Stomach smooth muscle (tissue), 2 donors: ENCODE measurements at regions not wholly inside any gene's neighbourhood (a gene's known extent, or its start where the extent isn't known, plus 50 kb on each side); places are given as distances from the start of the nearest gene placed in this dataset.

Experiments used
- H3K27ac ChIP-seq: one replicate; pipeline ENCODE4 v1.7.0; 2013; ENCODE audit warnings: mild to moderate bottlenecking, low read length, inconsistent platforms
- H3K27me3 ChIP-seq, 2 donors: one replicate each; pipeline ENCODE4 v1.7.0; 2013; ENCODE audit warnings: low read length in 2 of 2; ENCODE audit not compliant: insufficient read depth in 2 of 2, control insufficient read depth in 1 of 2
- H3K36me3 ChIP-seq, 2 donors: one replicate each; pipeline ENCODE4 v1.7.0; 2013; ENCODE audit warnings: low read length in 2 of 2; ENCODE audit not compliant: control insufficient read depth in 2 of 2, insufficient read depth in 2 of 2
- H3K4me1 ChIP-seq: one replicate; pipeline ENCODE4 v1.7.0; 2013; ENCODE audit warnings: low read length; ENCODE audit not compliant: control insufficient read depth, insufficient read depth
- H3K4me3 ChIP-seq, 2 donors: one replicate each; pipeline ENCODE4 v1.7.0; 2013; ENCODE audit warnings: low read length in 2 of 2
- H3K9ac ChIP-seq, 2 donors: one replicate each; pipeline ENCODE4 v1.7.0; 2013; ENCODE audit warnings: low read length in 2 of 2, mild to moderate bottlenecking in 1 of 2
- H3K9me3 ChIP-seq, 2 donors: one replicate each; pipeline ENCODE4 v1.7.0; 2013; ENCODE audit warnings: low read length in 2 of 2; ENCODE audit not compliant: control insufficient read depth in 2 of 2
- donor health status: healthy.
- donor health status: Pancreatic carcinoma.

DNA sequence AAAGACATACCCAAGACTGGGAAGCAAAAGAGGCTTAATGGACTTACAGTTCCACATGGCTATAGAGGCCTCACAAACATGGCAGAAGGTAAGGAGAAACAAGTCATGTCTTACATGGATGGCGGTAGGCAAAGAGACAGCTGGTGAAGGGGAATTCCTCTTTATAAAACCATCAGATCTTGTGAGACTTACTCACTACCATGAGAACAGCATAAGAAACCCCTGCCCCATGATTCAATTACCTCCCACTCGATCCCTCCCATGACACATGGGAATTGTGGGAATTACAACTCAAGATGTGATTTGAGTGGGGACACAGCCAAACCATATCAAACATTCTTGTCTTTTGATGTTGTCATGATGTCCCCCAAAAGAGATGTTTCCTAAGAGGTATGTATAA, 103.3 kb downstream of the DUSP10 start:
- Histone ChIP-seq H3K4me3 (no peak overlapping the region), H3K4me1 (peaks cover 4% of the 10 kb centered on the region), H3K27me3 (no peaks in the 10 kb centered on the region), H3K27ac (no peak overlapping the region), H3K9ac (no peak overlapping the region), H3K9me3 (no peaks in the 10 kb centered on the region), H3K36me3 (no peaks in the 10 kb centered on the region)

DNA sequence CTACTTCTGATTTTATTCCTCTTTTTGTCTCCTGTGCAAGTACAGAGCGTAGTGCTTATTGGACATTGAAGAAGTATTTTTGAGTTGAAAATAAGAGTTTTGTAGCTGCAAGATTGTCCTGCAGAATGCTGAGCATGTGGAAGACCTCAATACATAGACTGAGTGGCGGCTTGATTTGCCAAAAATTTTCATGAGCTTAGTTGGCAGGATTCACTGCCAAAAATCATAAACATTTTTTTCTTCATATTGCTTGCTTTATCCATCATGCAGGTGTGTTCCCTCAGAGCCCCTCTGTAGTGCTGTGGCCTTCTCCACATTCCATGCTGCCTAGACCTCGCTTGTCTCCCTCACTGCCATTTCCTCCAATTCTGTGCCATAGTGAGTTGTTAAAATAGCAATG, 100.1 kb downstream of the DUSP10 start:
- H3K27me3 ChIP-seq = no peaks in the 10 kb centered on the region
- no peak overlapping the region for H3K4me3 ChIP-seq
- H3K9ac ChIP-seq = no peak overlapping the region
- H3K27ac ChIP-seq = no peak overlapping the region
- peaks cover 4% of the 10 kb centered on the region for H3K4me1 ChIP-seq
- no peaks in the 10 kb centered on the region for H3K9me3 ChIP-seq
- no peaks in the 10 kb centered on the region for H3K36me3 ChIP-seq

DNA sequence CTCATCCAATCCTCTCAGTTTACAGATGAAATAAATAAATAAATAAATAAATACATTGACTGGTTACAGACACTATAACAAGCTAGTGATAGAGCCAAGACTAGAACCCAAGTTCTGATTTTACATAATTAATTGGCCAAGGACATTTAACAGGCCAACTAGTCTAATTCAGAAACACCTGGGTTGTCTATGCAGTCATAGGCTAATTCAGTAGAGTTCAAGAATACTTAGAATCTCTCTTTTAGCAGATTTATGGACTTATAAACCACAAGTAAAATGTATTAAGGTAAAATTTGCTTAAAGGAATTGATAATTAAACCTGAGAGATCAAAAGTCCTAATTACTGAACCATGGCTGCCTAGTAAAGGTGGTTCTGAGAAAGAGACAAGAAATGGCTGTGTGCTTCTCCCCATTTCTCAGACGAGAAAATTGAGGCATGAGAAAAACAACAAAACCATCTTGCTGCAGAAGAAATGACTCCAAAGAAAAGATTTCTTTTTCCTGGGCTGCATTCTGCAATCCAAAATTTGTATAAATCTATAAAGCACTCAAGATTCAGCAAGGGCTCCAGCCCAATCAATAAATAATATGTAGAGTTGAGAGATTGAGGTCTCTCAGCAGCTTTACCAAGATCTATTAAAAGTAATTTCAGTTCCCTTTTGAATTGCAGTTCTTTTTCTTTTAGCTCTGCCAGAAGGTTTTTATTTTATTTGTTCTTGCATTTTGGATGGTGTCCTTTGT, 98.3 kb downstream of the DUSP10 start:
- Histone ChIP-seq H3K4me1 (no peaks in the 10 kb centered on the region), H3K9me3 (no peaks in the 10 kb centered on the region), H3K4me3 (no peak overlapping the region), H3K36me3 (no peaks in the 10 kb centered on the region), H3K9ac (no peak overlapping the region), H3K27ac (no peak overlapping the region), H3K27me3 (no peaks in the 10 kb centered on the region)

DNA sequence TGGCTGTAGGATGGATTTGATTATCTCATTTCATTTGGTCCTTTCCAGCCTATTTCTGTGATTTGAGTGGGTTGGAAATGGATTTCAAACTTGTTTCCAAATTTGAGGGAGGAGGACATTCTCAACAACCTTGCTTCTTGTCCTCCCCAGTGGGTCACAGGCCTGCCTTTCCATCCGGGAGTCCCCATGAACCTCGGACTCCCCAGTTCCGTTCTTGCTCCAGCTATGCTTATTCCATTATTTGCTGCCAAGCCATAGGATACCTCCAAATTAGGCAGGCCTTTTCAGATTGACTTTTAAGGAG, 97.8 kb downstream of the DUSP10 start:
- no peak overlapping the region for H3K27ac ChIP-seq

DNA sequence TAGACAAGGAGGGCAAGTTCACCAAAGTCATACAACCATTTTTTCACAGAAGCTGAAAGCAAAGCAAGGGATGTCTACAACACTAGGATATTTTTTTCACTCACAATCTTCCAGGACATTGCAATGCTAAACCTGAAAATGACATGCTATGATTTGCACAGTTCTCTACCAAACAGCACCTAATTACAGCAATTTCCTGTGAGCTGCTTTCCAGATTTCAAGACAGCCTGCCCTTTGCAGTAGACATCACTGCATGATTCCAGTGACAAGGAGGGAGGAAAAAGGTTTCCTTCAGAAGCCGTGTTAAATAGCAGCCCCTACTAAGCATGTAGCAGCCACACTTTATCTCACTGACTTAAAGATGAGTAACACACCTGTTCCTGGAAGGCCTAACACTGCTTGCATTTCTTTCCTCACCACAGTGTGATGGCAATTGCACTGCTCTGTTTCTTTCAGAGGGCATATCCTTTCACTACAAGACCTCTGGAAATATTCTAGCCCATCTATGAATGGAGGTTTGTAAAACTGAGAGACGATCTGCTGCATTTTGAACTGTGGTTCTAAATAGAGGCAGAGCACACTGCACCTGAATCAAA, 97.1 kb downstream of the DUSP10 start:
- H3K27ac ChIP-seq = no peak overlapping the region
- H3K27me3 ChIP-seq = no peaks in the 10 kb centered on the region

More for the DNA sequence above, 97.8 kb downstream of the DUSP10 start:
- Histone ChIP-seq H3K9me3 (no peaks in the 10 kb centered on the region), H3K4me3 (no peak overlapping the region), H3K27me3 (no peaks in the 10 kb centered on the region), H3K4me1 (no peaks in the 10 kb centered on the region), H3K36me3 (no peaks in the 10 kb centered on the region), H3K9ac (no peak overlapping the region)

DNA sequence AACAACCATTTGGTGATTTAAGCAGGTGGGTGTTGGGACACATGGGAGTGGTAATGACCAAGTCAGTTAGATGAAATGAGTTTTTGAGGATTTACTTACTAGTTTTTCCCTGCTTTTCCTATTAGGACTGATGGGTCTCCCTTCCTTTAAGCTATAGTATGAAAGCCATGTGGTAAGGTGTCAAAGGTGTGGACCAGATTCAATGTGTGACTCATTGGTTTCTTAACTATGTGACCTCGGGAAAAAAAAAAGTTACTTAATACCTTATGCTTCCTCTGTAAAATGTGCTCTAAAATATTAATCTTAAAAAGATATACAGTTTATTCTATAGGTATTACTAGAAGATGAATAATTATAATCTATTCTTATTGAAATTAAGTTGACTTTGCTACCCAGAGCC, 93.7 kb downstream of the DUSP10 start:
- Histone ChIP-seq H3K4me1 (no peaks in the 10 kb centered on the region), H3K9ac (no peak overlapping the region), H3K9me3 (no peaks in the 10 kb centered on the region), H3K27ac (no peak overlapping the region), H3K4me3 (no peak overlapping the region), H3K36me3 (no peaks in the 10 kb centered on the region), H3K27me3 (no peaks in the 10 kb centered on the region)

More for the DNA sequence above, 97.1 kb downstream of the DUSP10 start:
- Histone ChIP-seq H3K36me3 (no peaks in the 10 kb centered on the region), H3K4me1 (no peaks in the 10 kb centered on the region), H3K9me3 (no peaks in the 10 kb centered on the region), H3K4me3 (no peak overlapping the region), H3K9ac (no peak overlapping the region)
